GM12891 (cell line): ENCODE measurements at regions not wholly inside any gene's neighbourhood (a gene's known extent, or its start where the extent isn't known, plus 50 kb on each side); places are given as distances from the start of the nearest gene placed in this dataset.

Source experiments
- DNase-seq: peaks from one replicate; pipeline ENCODE4 v3.0.0; 2011; ENCODE audit warnings: low spot score; ENCODE audit not compliant: insufficient read length
- FAIRE-seq: peaks from 2 replicates; lab custom pipeline; 2011; peaks lifted over from hg19 to GRCh38; lab: Jason Lieb, UNC
- PAX5 ChIP-seq: IDR thresholded peaks from 2 replicates; pipeline ENCODE4 v1.6.1; 2011; ENCODE audit warnings: low read length, moderate library complexity, mild to moderate bottlenecking; ENCODE audit not compliant: insufficient read depth, severe bottlenecking
- POLR2A ChIP-seq: IDR thresholded peaks from 2 replicates; pipeline ENCODE4 v1.6.1; 2011; ENCODE audit warnings: low read depth, low read length, control low read depth
- POLR2AphosphoS5 ChIP-seq: IDR thresholded peaks from 2 replicates; pipeline ENCODE4 v1.6.1; 2011; ENCODE audit warnings: low read depth, low read length, control low read depth
- POU2F2 ChIP-seq: IDR thresholded peaks from 2 replicates; pipeline ENCODE4 v1.6.1; 2011; ENCODE audit warnings: low read depth, mild to moderate bottlenecking, control low read depth, low read length, moderate library complexity
- SPI1 ChIP-seq: IDR thresholded peaks from 2 replicates; pipeline ENCODE4 v1.6.1; 2011; ENCODE audit warnings: low read depth, low read length, control low read depth
- TAF1 ChIP-seq: IDR thresholded peaks from 2 replicates; pipeline ENCODE4 v1.6.1; 2011; ENCODE audit warnings: low read depth, low read length, control low read depth

GRCh38 chr9:28899926-28900325 lies 1326.6 kb upstream of the C9orf72 start:
- TF ChIP-seq PAX5: no peak
- no peak for TF ChIP-seq SPI1
- TF ChIP-seq TAF1: no peak
- no peak for TF ChIP-seq POLR2A
- no peak for TF ChIP-seq POU2F2
- no peak for TF ChIP-seq POLR2AphosphoS5
- FAIRE-seq: no peak

GRCh38 chr9:28900406-28900805 lies 1327.1 kb upstream of the C9orf72 start:
- FAIRE-seq: no peak
- DNase-seq: no peak
- TF ChIP-seq SPI1: no peak
- no peak for TF ChIP-seq POLR2AphosphoS5
- no peak for TF ChIP-seq TAF1
- TF ChIP-seq PAX5: no peak
- TF ChIP-seq POU2F2: no peak
- TF ChIP-seq POLR2A: no peak

More at GRCh38 chr9:28899926-28900325, 1326.6 kb upstream of the C9orf72 start:
- DNase-seq: no peak

- FAIRE-seq: no peak
- TF ChIP-seq POU2F2 (no peak), POLR2A (no peak), TAF1 (no peak), SPI1 (no peak), PAX5 (no peak), POLR2AphosphoS5 (no peak)
Observed at GRCh38 chr9:28909526-28909925, 1336.2 kb upstream of the C9orf72 start.

GRCh38 chr9:28912621-28913020 lies 1339.3 kb upstream of the C9orf72 start:
- no peak for FAIRE-seq
- no peak for DNase-seq
- TF ChIP-seq TAF1: no peak
- no peak for TF ChIP-seq SPI1
- no peak for TF ChIP-seq PAX5
- TF ChIP-seq POLR2A: no peak
- no peak for TF ChIP-seq POU2F2
- TF ChIP-seq POLR2AphosphoS5: no peak

More at GRCh38 chr9:28909526-28909925, 1336.2 kb upstream of the C9orf72 start:
- DNase-seq: no peak

GRCh38 chr9:28915202-28915930 lies 1342.1 kb upstream of the C9orf72 start:
- DNase-seq (no peak), FAIRE-seq (no peak)
- TF ChIP-seq SPI1 (no peak), TAF1 (no peak), POLR2A (no peak), PAX5 (no peak), POLR2AphosphoS5 (no peak), POU2F2 (no peak)

GRCh38 chr9:28916348-28916747 lies 1343.1 kb upstream of the C9orf72 start:
- TF ChIP-seq POLR2A: no peak
- no peak for TF ChIP-seq SPI1
- TF ChIP-seq POLR2AphosphoS5: no peak
- TF ChIP-seq PAX5: no peak
- TF ChIP-seq TAF1: no peak
- TF ChIP-seq POU2F2: no peak
- no peak for FAIRE-seq
- no peak for DNase-seq

GRCh38 chr9:28921857-28922500 lies 1348.7 kb upstream of the C9orf72 start:
- DNase-seq: no peak

GRCh38 chr9:28922891-28923290 lies 1349.6 kb upstream of the C9orf72 start:
- DNase-seq (no peak), FAIRE-seq (no peak)
- no peak for TF ChIP-seq POLR2A
- TF ChIP-seq POLR2AphosphoS5: no peak
- no peak for TF ChIP-seq PAX5
- TF ChIP-seq SPI1: no peak
- no peak for TF ChIP-seq TAF1

More at GRCh38 chr9:28921857-28922500, 1348.7 kb upstream of the C9orf72 start:
- FAIRE-seq: no peak
- TF ChIP-seq POLR2A (no peak), PAX5 (no peak), POU2F2 (no peak), SPI1 (no peak), POLR2AphosphoS5 (no peak), TAF1 (no peak)

- DNase-seq: no peak
- FAIRE-seq: no peak
- TF ChIP-seq SPI1: no peak
- TF ChIP-seq PAX5: no peak
- TF ChIP-seq POU2F2: no peak
- no peak for TF ChIP-seq TAF1
- no peak for TF ChIP-seq POLR2A
- TF ChIP-seq POLR2AphosphoS5: no peak
Observed at GRCh38 chr9:28923351-28923750, 1350.1 kb upstream of the C9orf72 start.
